ENCODE measurements at regions not wholly inside any gene's neighbourhood (a gene's known extent, or its start where the extent isn't known, plus 50 kb on each side); places are given as distances from the start of the nearest gene placed in this dataset.

DNA sequence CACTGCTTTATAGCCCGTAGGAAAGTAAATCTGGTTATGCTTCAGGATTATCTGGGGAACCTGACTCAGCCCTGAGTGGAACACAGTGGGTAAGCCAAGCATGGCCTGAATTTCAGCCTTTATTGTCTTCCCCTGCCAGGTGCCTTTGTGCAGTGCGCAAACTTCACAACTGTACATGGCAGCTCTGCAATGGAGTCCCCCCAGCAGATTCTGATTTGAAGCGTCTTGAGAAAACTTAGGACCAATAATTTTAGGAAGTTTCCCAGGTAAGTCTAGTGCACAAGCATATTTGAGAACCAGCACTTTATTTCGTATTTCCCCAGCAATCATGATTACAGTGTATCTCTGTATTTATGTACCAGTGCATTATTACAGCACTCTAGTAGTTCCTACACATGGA, 112.1 kb upstream of the ARL4C start:
- peaks cover 7% of the 10 kb centered on the region for H3K9me3 Mint-ChIP-seq
- H3K27me3 Mint-ChIP-seq (ENCODE audit: low read depth): peaks cover 38% of the 10 kb centered on the region
- ATAC-seq: no peak
- H3K4me3 Mint-ChIP-seq: no peak overlapping the region
- H3K4me1 Mint-ChIP-seq (ENCODE audit: low read depth): no peaks in the 10 kb centered on the region
- no peaks in the 10 kb centered on the region for H3K36me3 Mint-ChIP-seq (ENCODE audit: insufficient read depth)
- DNase-seq: no peak

DNA sequence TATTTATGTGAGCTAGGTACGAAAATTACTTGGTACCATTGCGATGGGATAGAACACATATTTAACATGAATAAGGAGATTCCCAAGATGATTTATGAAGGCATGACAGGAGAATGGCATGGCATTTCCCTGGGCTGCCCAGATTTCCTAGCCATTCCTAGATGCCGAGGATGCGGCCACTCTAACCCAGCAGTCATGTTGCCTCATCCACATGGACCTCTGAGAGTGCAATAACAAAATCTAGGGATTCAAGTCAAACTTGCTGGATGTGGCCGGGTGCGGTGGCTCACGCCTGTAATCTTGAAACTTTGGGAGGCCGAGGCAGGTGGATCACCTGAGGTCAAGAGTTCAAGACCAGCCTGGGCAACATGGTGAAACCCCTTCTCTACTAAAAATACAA, 110.8 kb upstream of the ARL4C start:
- Mint-ChIP-seq H3K27me3 (ENCODE audit: low read depth) (peaks cover 37% of the 10 kb centered on the region), H3K36me3 (ENCODE audit: insufficient read depth) (no peaks in the 10 kb centered on the region), H3K4me3 (no peak overlapping the region), H3K4me1 (ENCODE audit: low read depth) (no peaks in the 10 kb centered on the region), H3K9me3 (peaks cover 7% of the 10 kb centered on the region)
- DNase-seq: no peak
- no peak for ATAC-seq

DNA sequence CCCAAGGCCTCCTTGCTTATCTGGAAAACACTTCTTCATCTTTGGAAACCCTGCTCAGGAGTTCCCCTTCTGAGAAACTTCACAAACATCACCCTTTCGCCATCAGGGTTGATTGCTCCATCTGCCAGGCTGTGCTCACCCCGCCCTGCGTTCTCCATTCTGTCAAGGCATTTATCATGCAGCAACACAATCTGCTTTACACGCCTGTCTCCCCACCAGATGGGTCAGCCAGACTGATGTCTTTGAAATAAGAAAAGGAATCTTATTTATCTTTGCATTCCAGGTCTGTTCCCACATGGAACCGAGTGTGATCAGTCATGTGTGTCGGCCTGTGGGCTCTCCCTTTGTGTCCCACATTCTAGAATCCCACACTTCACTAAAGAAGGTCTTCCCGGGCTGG, 110.0 kb upstream of the ARL4C start:
- ATAC-seq (no peak), DNase-seq (no peak)
- no peaks in the 10 kb centered on the region for H3K36me3 Mint-ChIP-seq (ENCODE audit: insufficient read depth)
- peaks cover 2% of the 10 kb centered on the region for H3K9me3 Mint-ChIP-seq
- no peak overlapping the region for H3K4me3 Mint-ChIP-seq
- H3K4me1 Mint-ChIP-seq (ENCODE audit: low read depth): no peaks in the 10 kb centered on the region
- peaks cover 32% of the 10 kb centered on the region for H3K27me3 Mint-ChIP-seq (ENCODE audit: low read depth)

DNA sequence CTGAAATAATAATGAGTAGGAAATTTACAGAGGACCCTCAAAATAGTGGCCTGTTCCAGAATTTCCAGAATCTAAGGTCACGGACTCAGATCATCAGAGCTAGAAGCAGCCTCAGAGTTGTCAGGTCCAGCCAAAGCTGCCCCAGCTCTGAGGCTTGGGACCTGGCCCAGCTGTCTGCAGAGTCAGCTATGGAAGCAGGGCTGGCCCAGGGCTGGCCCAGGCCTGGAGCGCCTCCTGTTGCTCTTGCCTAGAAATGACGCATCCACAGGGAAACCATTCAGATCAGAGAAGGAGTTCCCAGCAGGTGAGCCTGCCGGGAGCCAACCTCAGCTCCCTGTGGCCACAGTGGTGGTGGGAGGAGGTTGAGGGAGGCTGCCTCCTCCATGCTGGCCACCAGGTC, 106.7 kb upstream of the ARL4C start:
- H3K36me3 Mint-ChIP-seq (ENCODE audit: insufficient read depth): no peaks in the 10 kb centered on the region
- DNase-seq: no peak
- no peak overlapping the region for H3K4me3 Mint-ChIP-seq
- no peaks in the 10 kb centered on the region for H3K9me3 Mint-ChIP-seq
- H3K4me1 Mint-ChIP-seq (ENCODE audit: low read depth): no peaks in the 10 kb centered on the region
- peaks cover 22% of the 10 kb centered on the region for H3K27me3 Mint-ChIP-seq (ENCODE audit: low read depth)
- no peak for ATAC-seq

DNA sequence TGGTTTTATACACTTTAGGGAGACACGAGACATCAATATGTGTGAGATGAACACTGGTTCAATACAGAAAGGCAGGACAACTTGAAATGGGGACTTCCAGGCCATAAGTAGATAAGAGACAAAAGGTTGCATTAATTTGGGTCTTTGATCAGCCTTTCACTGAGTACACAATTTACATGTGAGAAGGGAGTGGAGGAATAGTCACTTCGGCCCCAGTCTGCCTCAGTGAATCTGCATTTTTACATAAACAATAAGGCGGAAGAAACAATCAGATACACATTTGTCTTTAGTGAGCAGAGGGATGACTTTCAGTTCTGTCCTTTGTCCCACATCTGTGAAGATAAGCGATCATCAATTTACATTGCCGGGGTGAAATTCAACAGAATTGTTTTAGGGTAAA, 104.3 kb upstream of the ARL4C start:
- ATAC-seq: no peak

DNA sequence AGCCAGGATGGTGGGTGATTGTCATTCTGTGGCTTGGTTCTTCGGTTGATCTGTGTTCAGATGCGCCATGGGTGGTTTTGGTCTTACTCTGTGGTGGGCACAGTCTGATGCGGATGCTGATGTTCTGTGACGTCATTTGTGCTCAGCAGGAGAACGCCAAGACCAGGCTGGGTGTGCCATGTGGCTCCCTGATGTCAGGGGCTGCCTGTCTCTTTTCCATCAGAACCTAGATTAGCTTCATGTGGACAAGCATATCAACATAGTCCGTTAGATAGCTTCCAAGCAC, 100.6 kb upstream of the ARL4C start:
- ATAC-seq (no peak), DNase-seq (no peak)
- H3K36me3 Mint-ChIP-seq (ENCODE audit: insufficient read depth): no peaks in the 10 kb centered on the region
- H3K27me3 Mint-ChIP-seq (ENCODE audit: low read depth): peaks cover 4% of the 10 kb centered on the region
- no peaks in the 10 kb centered on the region for H3K4me1 Mint-ChIP-seq (ENCODE audit: low read depth)
- no peaks in the 10 kb centered on the region for H3K9me3 Mint-ChIP-seq
- no peak overlapping the region for H3K4me3 Mint-ChIP-seq

More for the DNA sequence above, 104.3 kb upstream of the ARL4C start:
- H3K36me3 Mint-ChIP-seq (ENCODE audit: insufficient read depth): no peaks in the 10 kb centered on the region
- no peaks in the 10 kb centered on the region for H3K9me3 Mint-ChIP-seq
- DNase-seq: no peak
- H3K4me3 Mint-ChIP-seq: no peak overlapping the region
- peaks cover 15% of the 10 kb centered on the region for H3K27me3 Mint-ChIP-seq (ENCODE audit: low read depth)
- H3K4me1 Mint-ChIP-seq (ENCODE audit: low read depth): no peaks in the 10 kb centered on the region

DNA sequence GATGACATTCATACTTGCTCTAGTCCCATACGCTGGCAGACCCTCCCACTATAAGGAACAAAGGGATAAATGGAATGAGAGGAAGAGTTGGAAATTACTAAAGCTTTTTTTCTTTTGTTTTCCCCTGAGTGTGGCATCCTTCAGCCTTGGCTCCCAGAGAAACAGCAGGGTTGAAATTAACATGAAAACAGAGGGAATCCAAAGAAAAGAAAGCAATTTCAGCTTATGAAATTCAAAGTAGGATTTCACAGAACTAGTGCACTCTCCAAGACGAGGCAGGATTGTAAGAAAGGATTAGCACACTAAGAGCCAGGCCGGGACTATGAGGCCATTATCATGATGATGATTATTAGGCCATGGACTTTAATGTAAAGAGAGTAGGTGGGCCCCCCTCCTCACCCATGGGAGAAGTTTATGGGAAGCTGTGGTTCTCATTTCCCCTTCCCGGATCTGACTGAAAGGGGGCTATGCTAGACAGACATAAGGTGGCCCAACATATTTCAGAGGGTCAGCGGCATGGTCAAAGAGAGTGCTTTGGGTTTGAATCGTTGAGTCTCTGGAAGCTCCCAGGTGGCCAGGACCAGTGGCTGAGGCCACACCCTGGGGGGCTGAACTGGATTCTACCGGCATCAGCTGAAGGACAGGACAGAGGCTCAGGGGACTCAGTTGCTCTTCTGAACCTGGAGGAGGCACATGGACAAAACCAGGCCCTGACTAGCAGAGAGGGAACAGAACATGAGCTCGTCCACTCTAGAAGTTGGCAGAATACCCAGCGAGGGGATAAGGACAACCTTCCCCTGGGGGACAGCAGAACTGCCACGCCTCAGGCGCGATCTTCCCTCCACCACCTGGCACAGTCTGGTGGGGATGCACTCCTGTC, 100.1 kb upstream of the ARL4C start:
- ATAC-seq (no peak), DNase-seq (no peak)
- no peaks in the 10 kb centered on the region for H3K9me3 Mint-ChIP-seq
- H3K27me3 Mint-ChIP-seq (ENCODE audit: low read depth): peaks cover 10% of the 10 kb centered on the region
- no peak overlapping the region for H3K4me3 Mint-ChIP-seq
- H3K4me1 Mint-ChIP-seq (ENCODE audit: low read depth): no peaks in the 10 kb centered on the region
- no peaks in the 10 kb centered on the region for H3K36me3 Mint-ChIP-seq (ENCODE audit: insufficient read depth)

DNA sequence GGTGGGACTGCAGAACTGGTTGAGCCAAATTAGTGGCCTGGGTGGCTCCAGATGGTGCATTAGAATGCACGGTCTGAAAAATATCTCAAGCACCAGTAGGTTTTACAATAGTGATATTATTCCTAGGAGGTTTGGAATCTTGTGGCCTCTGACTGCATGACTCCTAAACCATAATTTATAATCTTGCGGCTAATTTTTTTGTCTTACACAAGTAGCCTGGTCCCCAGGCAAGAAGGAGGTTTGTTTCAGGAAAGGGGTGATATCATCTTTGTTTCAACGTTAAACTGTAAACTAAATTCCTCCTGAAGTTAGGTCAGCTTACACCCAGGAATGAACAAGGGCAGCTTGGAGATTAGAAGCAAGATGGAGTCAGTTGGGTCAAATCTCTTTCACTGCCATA, 98.9 kb upstream of the ARL4C start:
- no peaks in the 10 kb centered on the region for H3K4me1 Mint-ChIP-seq (ENCODE audit: low read depth)

DNA sequence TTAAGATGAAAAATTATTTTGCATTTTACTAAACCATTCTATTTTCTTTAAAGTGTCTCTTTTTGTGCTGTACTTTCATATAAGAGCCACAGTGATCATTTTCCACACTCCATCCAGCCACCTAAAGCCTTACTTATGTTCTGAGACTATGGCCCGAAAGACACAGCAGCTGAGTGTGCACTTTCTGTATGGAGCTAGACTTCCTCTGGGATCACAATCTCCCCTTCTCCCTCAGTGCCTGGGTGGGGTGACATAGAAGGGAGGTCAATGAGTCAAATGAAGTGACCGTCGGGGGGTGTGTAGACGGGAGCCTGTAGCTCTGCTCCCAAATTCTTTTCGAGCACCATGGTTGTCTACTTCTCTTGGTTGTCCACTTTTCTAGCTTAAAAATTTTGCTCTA, 97.8 kb upstream of the ARL4C start:
- Mint-ChIP-seq H3K36me3 (ENCODE audit: insufficient read depth) (no peaks in the 10 kb centered on the region), H3K4me1 (ENCODE audit: low read depth) (no peaks in the 10 kb centered on the region), H3K4me3 (no peak overlapping the region)

More for the DNA sequence above, 98.9 kb upstream of the ARL4C start:
- no peak for ATAC-seq
- Mint-ChIP-seq H3K27me3 (ENCODE audit: low read depth) (peaks cover 16% of the 10 kb centered on the region), H3K36me3 (ENCODE audit: insufficient read depth) (no peaks in the 10 kb centered on the region), H3K4me3 (no peak overlapping the region), H3K9me3 (no peaks in the 10 kb centered on the region)
- no peak for DNase-seq

DNA sequence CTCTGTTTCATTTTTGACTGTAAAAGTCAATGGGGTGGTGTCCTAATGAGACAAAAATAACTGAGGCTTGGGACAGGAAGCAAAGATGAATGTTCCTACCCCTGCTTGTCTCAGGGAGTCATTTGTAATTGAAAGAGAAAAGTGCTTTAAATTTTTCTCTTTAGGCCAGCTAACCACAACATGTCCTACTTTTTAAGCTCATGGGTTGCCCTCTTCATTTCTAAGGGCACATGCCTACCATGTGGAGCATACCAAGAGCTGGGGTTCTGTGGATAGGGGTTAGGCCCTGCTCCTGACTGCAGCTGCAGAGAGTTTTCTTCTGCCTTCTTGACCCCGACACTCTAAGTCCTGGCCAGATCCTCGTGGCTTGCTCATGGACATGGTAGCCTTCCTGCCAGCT, 96.8 kb upstream of the ARL4C start:
- DNase-seq (no peak), ATAC-seq (no peak)
- Mint-ChIP-seq H3K9me3 (no peaks in the 10 kb centered on the region), H3K27me3 (ENCODE audit: low read depth) (peaks cover 21% of the 10 kb centered on the region), H3K36me3 (ENCODE audit: insufficient read depth) (no peaks in the 10 kb centered on the region), H3K4me3 (no peak overlapping the region), H3K4me1 (ENCODE audit: low read depth) (no peaks in the 10 kb centered on the region)

More for the DNA sequence above, 97.8 kb upstream of the ARL4C start:
- ATAC-seq (no peak), DNase-seq (no peak)
- H3K9me3 Mint-ChIP-seq: no peaks in the 10 kb centered on the region
- H3K27me3 Mint-ChIP-seq (ENCODE audit: low read depth): peaks cover 21% of the 10 kb centered on the region

DNA sequence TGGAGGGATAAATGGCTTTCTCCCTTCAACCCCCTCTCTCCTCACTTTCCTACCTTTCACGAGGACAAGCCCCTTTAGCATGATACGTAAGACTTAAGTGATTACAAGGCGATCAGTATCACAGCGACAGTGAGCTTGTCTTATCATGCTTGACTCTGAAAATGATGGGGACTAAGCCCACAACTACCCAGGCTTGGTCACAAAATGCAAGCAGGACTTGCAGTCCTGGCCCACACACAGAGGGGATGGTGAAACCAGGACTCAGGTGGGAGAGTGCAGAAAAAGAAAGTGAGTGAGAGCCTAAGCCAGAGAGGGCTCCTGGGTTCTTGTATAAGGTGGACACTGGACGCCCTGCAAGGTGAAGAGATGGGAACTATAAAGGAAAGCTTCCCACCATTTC, 95.7 kb upstream of the ARL4C start:
- Mint-ChIP-seq H3K36me3 (ENCODE audit: insufficient read depth) (no peaks in the 10 kb centered on the region), H3K4me3 (no peak overlapping the region), H3K27me3 (ENCODE audit: low read depth) (peaks cover 21% of the 10 kb centered on the region), H3K9me3 (no peaks in the 10 kb centered on the region), H3K4me1 (ENCODE audit: low read depth) (no peaks in the 10 kb centered on the region)
- no peak for DNase-seq
- ATAC-seq: no peak

DNA sequence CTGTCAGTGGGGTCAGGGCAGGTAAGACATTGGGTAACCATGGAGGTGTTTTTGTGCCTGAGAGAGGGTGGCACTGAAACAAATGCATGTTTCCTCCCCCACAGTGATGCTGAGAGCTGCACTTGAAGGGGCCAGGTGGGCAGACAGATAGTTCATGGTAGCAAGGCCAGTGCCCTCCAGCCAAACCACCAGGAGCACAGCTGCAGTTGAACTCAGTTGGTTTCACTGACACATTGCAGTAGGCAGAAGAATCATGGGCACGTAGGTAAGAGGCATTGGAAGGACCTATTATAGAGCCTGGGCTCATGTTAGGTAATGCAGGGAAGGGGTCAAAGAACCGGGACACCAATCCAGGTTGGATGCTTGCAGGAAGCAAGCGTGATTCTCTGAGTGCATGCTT, 93.2 kb upstream of the ARL4C start:
- Mint-ChIP-seq H3K9me3 (no peaks in the 10 kb centered on the region), H3K36me3 (ENCODE audit: insufficient read depth) (no peaks in the 10 kb centered on the region)

DNA sequence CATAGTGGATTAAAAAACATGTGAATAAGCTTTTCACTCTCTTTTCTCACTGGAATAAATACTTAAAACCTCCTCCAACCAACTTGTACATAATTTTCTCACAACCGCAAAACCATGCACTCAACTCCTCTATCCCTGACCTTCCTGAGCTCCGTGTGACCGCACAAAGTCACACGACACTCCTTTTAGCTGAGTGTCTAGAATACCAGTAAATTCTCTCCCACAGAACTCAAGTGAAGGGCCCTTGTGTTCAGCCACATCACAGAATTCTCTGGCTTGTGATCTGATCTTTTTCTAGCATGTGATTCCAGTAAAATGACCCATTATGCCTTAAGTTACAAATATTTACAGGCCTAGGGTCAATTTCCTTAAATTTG, 91.2 kb upstream of the ARL4C start:
- DNase-seq: no peak
- ATAC-seq: no peak
- no peaks in the 10 kb centered on the region for H3K36me3 Mint-ChIP-seq (ENCODE audit: insufficient read depth)
- H3K4me3 Mint-ChIP-seq: no peak overlapping the region
- no peaks in the 10 kb centered on the region for H3K4me1 Mint-ChIP-seq (ENCODE audit: low read depth)
- no peaks in the 10 kb centered on the region for H3K9me3 Mint-ChIP-seq
- peaks cover 30% of the 10 kb centered on the region for H3K27me3 Mint-ChIP-seq (ENCODE audit: low read depth)

More for the DNA sequence above, 93.2 kb upstream of the ARL4C start:
- no peak for ATAC-seq
- DNase-seq: no peak
- H3K4me1 Mint-ChIP-seq (ENCODE audit: low read depth): no peaks in the 10 kb centered on the region
- H3K4me3 Mint-ChIP-seq: no peak overlapping the region
- H3K27me3 Mint-ChIP-seq (ENCODE audit: low read depth): peaks cover 18% of the 10 kb centered on the region

DNA sequence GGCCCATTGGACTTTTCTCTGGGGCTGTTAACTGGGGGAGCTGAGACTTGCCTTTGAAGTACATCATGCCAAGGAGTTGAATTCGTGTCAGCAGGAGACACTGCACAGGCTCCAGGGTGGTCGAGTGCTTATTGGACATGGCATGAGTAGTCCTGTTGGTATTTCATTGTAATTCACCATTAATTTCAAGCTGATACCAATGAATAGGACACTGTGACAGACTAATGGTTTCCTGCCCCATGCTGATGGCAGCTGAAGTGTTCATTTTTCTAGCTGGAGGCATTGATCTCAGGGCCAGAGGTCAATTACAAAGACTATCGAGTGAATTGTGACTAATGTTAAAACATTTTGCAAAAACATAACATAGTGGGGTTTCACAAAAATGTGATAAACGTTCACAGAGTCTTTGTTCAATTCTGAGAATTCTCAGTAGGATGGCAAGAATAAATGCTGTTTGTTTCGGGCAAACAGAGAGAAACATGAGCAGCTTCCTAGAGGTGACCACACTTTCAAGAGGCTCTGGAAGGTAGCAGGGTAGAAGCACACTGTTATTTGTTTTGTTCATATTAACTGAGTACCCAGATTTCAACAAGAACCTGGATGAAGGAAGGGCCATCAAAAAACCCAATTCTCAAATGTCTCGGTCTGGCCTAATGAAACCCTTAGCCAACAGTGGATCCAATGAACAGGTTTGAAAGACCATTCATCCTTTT, 90.6 kb upstream of the ARL4C start:
- Mint-ChIP-seq H3K4me1 (ENCODE audit: low read depth) (no peaks in the 10 kb centered on the region), H3K27me3 (ENCODE audit: low read depth) (peaks cover 30% of the 10 kb centered on the region), H3K9me3 (no peaks in the 10 kb centered on the region), H3K4me3 (no peak overlapping the region), H3K36me3 (ENCODE audit: insufficient read depth) (no peaks in the 10 kb centered on the region)
- no peak for DNase-seq
- no peak for ATAC-seq

DNA sequence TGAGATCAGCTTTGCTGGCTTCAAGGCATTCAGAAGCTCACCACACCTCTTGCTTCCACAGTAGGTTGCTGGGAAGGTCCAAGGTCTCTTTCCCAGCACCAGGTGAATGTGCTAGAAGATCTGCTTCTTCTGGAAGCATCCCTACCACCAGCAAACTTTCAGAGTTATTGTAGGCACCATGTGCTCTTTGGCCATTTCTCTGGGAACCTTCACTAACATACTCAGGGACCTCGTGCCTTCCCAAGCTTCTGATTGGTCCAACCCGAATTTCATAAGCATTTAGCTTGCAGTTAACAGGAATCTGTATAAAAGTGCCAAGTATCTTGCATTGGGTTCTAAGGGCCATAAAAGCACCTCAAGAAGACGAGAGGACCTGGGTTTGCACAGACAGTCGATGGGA, 86.5 kb upstream of the ARL4C start:
- ATAC-seq (no peak), DNase-seq (no peak)
- Mint-ChIP-seq H3K36me3 (ENCODE audit: insufficient read depth) (no peaks in the 10 kb centered on the region), H3K9me3 (no peaks in the 10 kb centered on the region), H3K27me3 (ENCODE audit: low read depth) (peaks cover 18% of the 10 kb centered on the region), H3K4me1 (ENCODE audit: low read depth) (no peaks in the 10 kb centered on the region), H3K4me3 (no peak overlapping the region)

All from activated T-cell treated with anti-CD3 and anti-CD28 coated beads, Interleukin-2, amount 50 U/mL, for 4 hours (primary cell).